Mesenchymal stem cell (in vitro differentiated cells and primary cell): ENCODE measurements at regions not wholly inside any gene's neighbourhood (a gene's known extent, or its start where the extent isn't known, plus 50 kb on each side); places are given as distances from the start of the nearest gene placed in this dataset.

ENCODE experiments used
- DNase-seq: peaks from one replicate; pipeline ENCODE4 v3.0.0-alpha.2; 2013
- H2AFZ ChIP-seq: one replicate; pipeline ENCODE4 v1.6.1; 2013; ENCODE audit warnings: low read depth, mild to moderate bottlenecking, control low read depth, inconsistent platforms, low read length, moderate library complexity
- H2AK5ac ChIP-seq: 2 replicates; pipeline ENCODE4 v1.6.1; 2013; ENCODE audit warnings: low read length, moderate library complexity, mild to moderate bottlenecking, inconsistent platforms; ENCODE audit not compliant: severe bottlenecking
- H2BK120ac ChIP-seq: one replicate; pipeline ENCODE4 v1.6.1; 2013; ENCODE audit warnings: low read depth, mild to moderate bottlenecking, inconsistent platforms, low read length, moderate library complexity
- H2BK12ac ChIP-seq, 2 experiments: one replicate each; pipeline ENCODE4 v1.6.1; 2013; ENCODE audit warnings: inconsistent platforms in 2 of 2, low read length in 2 of 2, mild to moderate bottlenecking in 2 of 2, moderate library complexity in 2 of 2, control low read depth in 1 of 2
- H2BK15ac ChIP-seq: one replicate; pipeline ENCODE4 v1.6.1; 2013; ENCODE audit warnings: mild to moderate bottlenecking, low read depth, inconsistent platforms; ENCODE audit not compliant: poor library complexity, severe bottlenecking
- H2BK5ac ChIP-seq: 2 replicates; pipeline ENCODE4 v1.6.1; 2013; ENCODE audit warnings: low read depth, mild to moderate bottlenecking, low read length, control low read depth, inconsistent platforms; ENCODE audit not compliant: poor library complexity, severe bottlenecking
- H3K14ac ChIP-seq, 2 experiments: one replicate each; pipeline ENCODE4 v1.6.1; 2013; ENCODE audit warnings: inconsistent platforms in 2 of 2, low read length in 2 of 2, control low read depth in 1 of 2, mild to moderate bottlenecking in 1 of 2, moderate library complexity in 1 of 2
- H3K18ac ChIP-seq, 2 experiments: one replicate each; pipeline ENCODE4 v1.6.1; 2013; ENCODE audit warnings: inconsistent platforms in 2 of 2, low read length in 2 of 2, control low read depth in 1 of 2, low read depth in 1 of 2, mild to moderate bottlenecking in 1 of 2
- H3K23ac ChIP-seq, 2 experiments: one replicate each; pipeline ENCODE4 v1.6.1; 2013; ENCODE audit warnings: inconsistent platforms in 2 of 2, low read length in 2 of 2, mild to moderate bottlenecking in 2 of 2, moderate library complexity in 2 of 2, control low read depth in 1 of 2
- H3K27ac ChIP-seq: 2 replicates; pipeline ENCODE4 v1.5.1; 2013; ENCODE audit warnings: mild to moderate bottlenecking, moderate library complexity, low read length, control low read depth, inconsistent platforms; ENCODE audit not compliant: poor library complexity, severe bottlenecking
- H3K27me3 ChIP-seq, 2 experiments: 2 replicates each; pipeline versions ENCODE4 v1.6.1 to v1.7.0; 2013; ENCODE audit warnings: low read length in 2 of 2, mild to moderate bottlenecking in 2 of 2, moderate library complexity in 2 of 2, control low read depth in 1 of 2, inconsistent platforms in 1 of 2; ENCODE audit not compliant: control insufficient read depth in 1 of 2, insufficient read depth in 1 of 2
- H3K36me3 ChIP-seq, 2 experiments: 2 replicates each; pipeline versions ENCODE4 v1.6.1 to v1.7.0; 2013; ENCODE audit warnings: low read length in 2 of 2, control low read depth in 1 of 2, inconsistent platforms in 1 of 2, low read depth in 1 of 2, mild to moderate bottlenecking in 1 of 2; ENCODE audit not compliant: insufficient read depth in 2 of 2, control insufficient read depth in 1 of 2
- H3K4ac ChIP-seq, 2 experiments: one replicate each; pipeline ENCODE4 v1.6.1; 2013; ENCODE audit warnings: inconsistent platforms in 2 of 2, low read length in 2 of 2, mild to moderate bottlenecking in 2 of 2, moderate library complexity in 2 of 2, control low read depth in 1 of 2, low read depth in 1 of 2
- H3K4me1 ChIP-seq: 2 replicates; pipeline ENCODE4 v1.6.1; 2013; ENCODE audit warnings: low read depth, low read length, control low read depth; ENCODE audit not compliant: control insufficient read depth, insufficient read depth
- H3K4me2 ChIP-seq: 2 replicates; pipeline ENCODE4 v1.6.1; 2013; ENCODE audit warnings: low read length, mild to moderate bottlenecking, inconsistent platforms; ENCODE audit not compliant: poor library complexity, severe bottlenecking
- H3K4me3 ChIP-seq, 2 experiments: 2 replicates each; pipeline versions ENCODE4 v1.5.1 to v1.7.0; 2013; ENCODE audit warnings: low read length in 2 of 2, mild to moderate bottlenecking in 2 of 2, control low read depth in 1 of 2, low read depth in 1 of 2; ENCODE audit not compliant: insufficient read depth in 1 of 2
- H3K79me1 ChIP-seq: replicated peaks from 2 replicates; pipeline ENCODE4 v1.6.1; 2013; ENCODE audit warnings: mild to moderate bottlenecking, control low read depth, low read length, inconsistent platforms; ENCODE audit not compliant: poor library complexity, severe bottlenecking
- H3K9ac ChIP-seq: 2 replicates; pipeline ENCODE4 v1.7.0; 2013; ENCODE audit warnings: mild to moderate bottlenecking, low read length, moderate library complexity
- H3K9me3 ChIP-seq: 2 replicates; pipeline ENCODE4 v1.7.0; 2013; ENCODE audit warnings: mild to moderate bottlenecking, low read length; ENCODE audit not compliant: control insufficient read depth
- H4K8ac ChIP-seq: one replicate; pipeline ENCODE4 v1.6.1; 2013; ENCODE audit warnings: inconsistent platforms, mild to moderate bottlenecking, low read length, moderate library complexity
- H4K91ac ChIP-seq: one replicate; pipeline ENCODE4 v1.6.1; 2013; ENCODE audit warnings: mild to moderate bottlenecking, low read length, inconsistent platforms
- WGBS: methylation state at CpG from one replicate; pipeline ENCODE4 v1.1.7; 2013; ENCODE audit warnings: mixed read lengths; 5-methylcytosine and 5-hydroxymethylcytosine counted together

DNA sequence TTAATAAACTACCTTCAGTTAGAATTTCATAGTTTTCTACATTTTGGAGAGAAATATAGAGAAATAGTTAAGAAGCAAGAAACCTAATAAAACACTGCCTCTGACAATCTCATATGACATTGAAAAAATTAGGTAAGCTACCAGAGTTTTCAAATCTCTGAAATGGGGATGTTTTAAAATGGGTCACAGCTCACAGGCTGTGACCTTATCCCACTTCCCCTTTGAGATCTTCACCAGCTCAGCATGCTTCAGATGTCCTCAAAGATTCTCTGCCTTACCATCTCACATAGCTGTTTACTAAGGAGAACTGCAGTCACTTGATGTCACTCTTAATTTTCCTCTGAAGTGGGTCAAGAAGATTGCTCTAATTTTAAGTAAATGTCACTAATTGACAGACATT, 717.8 kb downstream of the JRKL start:
- Histone ChIP-seq H3K14ac (no peak overlapping the region), H2AFZ (no peak overlapping the region), H2BK15ac (no peak overlapping the region), H2AK5ac (no peak overlapping the region), H2BK12ac (no peak overlapping the region), H3K23ac (no peak overlapping the region), H2BK120ac (no peak overlapping the region), H3K4me2 (no peak overlapping the region), H3K18ac (no peak overlapping the region), H2BK5ac (no peak overlapping the region), H3K4me3 (no peak overlapping the region), H3K27ac (no peak overlapping the region), H3K9me3 (no peaks in the 10 kb centered on the region), H3K36me3 (no peaks in the 10 kb centered on the region), H3K79me1 (no peaks in the 10 kb centered on the region), H4K91ac (no peak overlapping the region), H3K4me1 (no peaks in the 10 kb centered on the region), H4K8ac (no peak overlapping the region), H3K4ac (no peak overlapping the region), H3K27me3 (no peaks in the 10 kb centered on the region), H3K9ac (no peak overlapping the region)
- no peak for DNase-seq

- Histone ChIP-seq H4K91ac (no peak overlapping the region), H3K14ac (no peak overlapping the region), H2BK15ac (no peak overlapping the region), H2AFZ (no peak overlapping the region), H3K4me1 (no peaks in the 10 kb centered on the region), H3K4me2 (no peak overlapping the region), H3K36me3 (no peaks in the 10 kb centered on the region), H2BK5ac (no peak overlapping the region), H4K8ac (no peak overlapping the region), H3K9me3 (no peaks in the 10 kb centered on the region), H3K18ac (no peak overlapping the region), H3K27ac (no peak overlapping the region), H3K9ac (no peak overlapping the region), H2BK120ac (no peak overlapping the region), H3K79me1 (no peaks in the 10 kb centered on the region), H2BK12ac (no peak overlapping the region), H3K23ac (no peak overlapping the region), H3K4me3 (no peak overlapping the region), H3K27me3 (no peaks in the 10 kb centered on the region), H3K4ac (no peak overlapping the region), H2AK5ac (no peak overlapping the region)
- WGBS, result no CpG with 5 or more reads among the region's 1 CpG
- no peak for DNase-seq
Measured at GRCh38 chr11:97109078-97109477, 719.3 kb downstream of the JRKL start.

GRCh38 chr11:97110376-97110775, 720.6 kb downstream of the JRKL start:
- Histone ChIP-seq H4K91ac (no peak overlapping the region), H3K18ac (no peak overlapping the region), H3K79me1 (no peaks in the 10 kb centered on the region), H2BK5ac (no peak overlapping the region), H2AK5ac (no peak overlapping the region), H3K36me3 (no peaks in the 10 kb centered on the region), H3K9me3 (no peaks in the 10 kb centered on the region), H2AFZ (no peak overlapping the region), H3K27me3 (no peaks in the 10 kb centered on the region), H3K4me3 (no peak overlapping the region), H2BK15ac (no peak overlapping the region), H3K27ac (no peak overlapping the region), H3K4me2 (no peak overlapping the region), H2BK12ac (no peak overlapping the region), H4K8ac (no peak overlapping the region), H2BK120ac (no peak overlapping the region), H3K23ac (no peak overlapping the region), H3K9ac (no peak overlapping the region), H3K4me1 (no peaks in the 10 kb centered on the region), H3K14ac (no peak overlapping the region), H3K4ac (no peak overlapping the region)
- 86% methylated on average over 4 of the region's 4 CpGs for WGBS
- no peak for DNase-seq

DNA sequence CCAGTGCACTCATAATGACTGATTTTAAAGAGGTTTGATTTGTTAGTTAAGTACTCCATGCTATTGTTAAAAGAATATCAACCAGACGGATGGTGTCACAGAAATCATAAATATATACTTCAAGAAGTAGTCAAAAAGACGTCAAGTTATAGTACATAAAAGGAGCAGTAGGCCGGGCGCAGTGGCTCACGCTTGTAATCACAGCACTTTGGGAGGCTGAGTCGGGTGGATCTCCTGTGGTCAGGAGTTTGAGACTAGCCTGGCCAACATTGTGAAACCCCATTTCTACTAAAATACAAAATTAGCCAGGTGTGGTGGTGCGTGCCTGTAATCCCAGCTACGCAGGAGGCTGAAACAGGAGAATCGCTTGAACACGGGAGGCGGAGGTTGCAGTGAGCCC, 721.7 kb downstream of the JRKL start:
- H3K18ac ChIP-seq, result no peak overlapping the region
- H3K27me3 ChIP-seq, result no peaks in the 10 kb centered on the region
- no peak overlapping the region for H3K14ac ChIP-seq
- H3K9me3 ChIP-seq, result no peaks in the 10 kb centered on the region
- no peaks in the 10 kb centered on the region for H3K4me1 ChIP-seq
- no peak overlapping the region for H3K23ac ChIP-seq
- 93% methylated on average over 10 of the region's 11 CpGs for whole genome bisulfite sequencing
- H2BK15ac ChIP-seq, result no peak overlapping the region
- H3K4ac ChIP-seq, result no peak overlapping the region
- H3K9ac ChIP-seq, result no peak overlapping the region
- DNase-seq, result no peak
- H3K27ac ChIP-seq, result no peak overlapping the region
- no peak overlapping the region for H3K4me3 ChIP-seq
- no peak overlapping the region for H2BK12ac ChIP-seq
- H4K91ac ChIP-seq, result no peak overlapping the region
- H4K8ac ChIP-seq, result no peak overlapping the region
- H2BK120ac ChIP-seq, result no peak overlapping the region
- no peak overlapping the region for H3K4me2 ChIP-seq
- no peak overlapping the region for H2AFZ ChIP-seq
- no peaks in the 10 kb centered on the region for H3K36me3 ChIP-seq
- H2AK5ac ChIP-seq, result no peak overlapping the region
- H2BK5ac ChIP-seq, result no peak overlapping the region
- no peaks in the 10 kb centered on the region for H3K79me1 ChIP-seq
